ENCODE measurements at regions not wholly inside any gene's neighbourhood (a gene's known extent, or its start where the extent isn't known, plus 50 kb on each side); places are given as distances from the start of the nearest gene placed in this dataset.

GRCh38 chr2:145351864-145352425 lies 832.0 kb upstream of the ZEB2 start:
- H3K4me1 Mint-ChIP-seq = no peaks in the 10 kb centered on the region; the same call in 2 of the 3 replicates
- no peaks in the 10 kb centered on the region for H3K9me3 Mint-ChIP-seq
- Histone ChIP-seq H3K9me2 (ENCODE audit: insufficient read depth) (no peaks in the 10 kb centered on the region), H3K4me3 (no peak overlapping the region), H3K4me2 (no peak overlapping the region), H2AFZ (no peak overlapping the region), H3F3A (replicated peaks; ENCODE audit: low read depth) (no peaks in the 10 kb centered on the region), H4K20me1 (replicated peaks; ENCODE audit: insufficient read depth) (no peaks in the 10 kb centered on the region), H3K79me2 (replicated peaks; ENCODE audit: insufficient read depth) (no peaks in the 10 kb centered on the region), H3K4me1 (ENCODE audit: insufficient read depth) (no peaks in the 10 kb centered on the region), H3K36me3 (ENCODE audit: insufficient read depth) (no peaks in the 10 kb centered on the region), H3K27ac (ENCODE audit: low read depth) (no peak overlapping the region), H3K27me3 (ENCODE audit: insufficient read depth) (no peaks in the 10 kb centered on the region)
- ATAC-seq (no peak), DNase-seq (ENCODE audit: low spot score) (no peak)
- no peak overlapping the region for H3K4me3 Mint-ChIP-seq
- no peak overlapping the region for H3K27ac Mint-ChIP-seq
- TF ChIP-seq NANOG (IDR thresholded peaks at IDR 0.05; ENCODE audit: borderline replicate concordance) (no peak), POLR2AphosphoS5 (IDR thresholded peaks at IDR 0.05; ENCODE audit: low read depth) (no peak), ZNF462 (CRISPR knock-in tag; IDR thresholded peaks at IDR 0.05) (no peak), STAT1 (IDR thresholded peaks at IDR 0.05; ENCODE audit: unreplicated experiment) (no peak), ETS1 (IDR thresholded peaks at IDR 0.05) (no peak), ZNF114 (CRISPR knock-in tag; IDR thresholded peaks at IDR 0.05) (no peak), REST (IDR thresholded peaks at IDR 0.05; ENCODE audit: unreplicated experiment) (no peak), CTCF (conservative IDR thresholded peaks at IDR 0.05; ENCODE audit: low read depth in 2 of 2) (no peak), ZNF331 (CRISPR knock-in tag; IDR thresholded peaks at IDR 0.05; ENCODE audit: low read depth) (no peak), EZH2 (IDR thresholded peaks at IDR 0.05; ENCODE audit: low read depth, unreplicated experiment) (no peak), EZH2phosphoT487 (IDR thresholded peaks at IDR 0.05; ENCODE audit: unreplicated experiment) (no peak), JUNB (IDR thresholded peaks at IDR 0.05; ENCODE audit: unreplicated experiment) (no peak), CREB1 (CRISPR knock-in tag; IDR thresholded peaks at IDR 0.05; ENCODE audit: low read depth) (no peak)
- no peaks in the 10 kb centered on the region for H3K36me3 Mint-ChIP-seq (ENCODE audit: low read depth)
- H3K27me3 Mint-ChIP-seq (ENCODE audit: insufficient read depth, low read depth, poor library complexity) = no peaks in the 10 kb centered on the region

All from GM23338 (cell line).